AG10803 (cell line): ENCODE measurements at regions not wholly inside any gene's neighbourhood (a gene's known extent, or its start where the extent isn't known, plus 50 kb on each side); places are given as distances from the start of the nearest gene placed in this dataset.

Source experiments
- DNase-seq: peaks from one replicate; pipeline ENCODE4 v3.0.0; 2010; ENCODE audit warnings: low read depth
- H3K4me3 ChIP-seq: 2 replicates; pipeline ENCODE4 v1.5.1; 2011; ENCODE audit warnings: mild to moderate bottlenecking, low read length, control low read depth
- TF ChIP-seq, protein P1 (sequence below): conservative IDR thresholded peaks from 2 replicates; pipeline ENCODE4 v1.5.1; 2011; ENCODE audit warnings: mild to moderate bottlenecking, low read length, control low read depth, inconsistent platforms

GRCh38 chr18:24809173-24809950 is 348.9 kb downstream of the HRH4 start:
- no peak overlapping the region for H3K4me3 ChIP-seq
- no peak for DNase-seq
- TF ChIP-seq, protein P1, sequence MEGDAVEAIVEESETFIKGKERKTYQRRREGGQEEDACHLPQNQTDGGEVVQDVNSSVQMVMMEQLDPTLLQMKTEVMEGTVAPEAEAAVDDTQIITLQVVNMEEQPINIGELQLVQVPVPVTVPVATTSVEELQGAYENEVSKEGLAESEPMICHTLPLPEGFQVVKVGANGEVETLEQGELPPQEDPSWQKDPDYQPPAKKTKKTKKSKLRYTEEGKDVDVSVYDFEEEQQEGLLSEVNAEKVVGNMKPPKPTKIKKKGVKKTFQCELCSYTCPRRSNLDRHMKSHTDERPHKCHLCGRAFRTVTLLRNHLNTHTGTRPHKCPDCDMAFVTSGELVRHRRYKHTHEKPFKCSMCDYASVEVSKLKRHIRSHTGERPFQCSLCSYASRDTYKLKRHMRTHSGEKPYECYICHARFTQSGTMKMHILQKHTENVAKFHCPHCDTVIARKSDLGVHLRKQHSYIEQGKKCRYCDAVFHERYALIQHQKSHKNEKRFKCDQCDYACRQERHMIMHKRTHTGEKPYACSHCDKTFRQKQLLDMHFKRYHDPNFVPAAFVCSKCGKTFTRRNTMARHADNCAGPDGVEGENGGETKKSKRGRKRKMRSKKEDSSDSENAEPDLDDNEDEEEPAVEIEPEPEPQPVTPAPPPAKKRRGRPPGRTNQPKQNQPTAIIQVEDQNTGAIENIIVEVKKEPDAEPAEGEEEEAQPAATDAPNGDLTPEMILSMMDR: no peak

DNA sequence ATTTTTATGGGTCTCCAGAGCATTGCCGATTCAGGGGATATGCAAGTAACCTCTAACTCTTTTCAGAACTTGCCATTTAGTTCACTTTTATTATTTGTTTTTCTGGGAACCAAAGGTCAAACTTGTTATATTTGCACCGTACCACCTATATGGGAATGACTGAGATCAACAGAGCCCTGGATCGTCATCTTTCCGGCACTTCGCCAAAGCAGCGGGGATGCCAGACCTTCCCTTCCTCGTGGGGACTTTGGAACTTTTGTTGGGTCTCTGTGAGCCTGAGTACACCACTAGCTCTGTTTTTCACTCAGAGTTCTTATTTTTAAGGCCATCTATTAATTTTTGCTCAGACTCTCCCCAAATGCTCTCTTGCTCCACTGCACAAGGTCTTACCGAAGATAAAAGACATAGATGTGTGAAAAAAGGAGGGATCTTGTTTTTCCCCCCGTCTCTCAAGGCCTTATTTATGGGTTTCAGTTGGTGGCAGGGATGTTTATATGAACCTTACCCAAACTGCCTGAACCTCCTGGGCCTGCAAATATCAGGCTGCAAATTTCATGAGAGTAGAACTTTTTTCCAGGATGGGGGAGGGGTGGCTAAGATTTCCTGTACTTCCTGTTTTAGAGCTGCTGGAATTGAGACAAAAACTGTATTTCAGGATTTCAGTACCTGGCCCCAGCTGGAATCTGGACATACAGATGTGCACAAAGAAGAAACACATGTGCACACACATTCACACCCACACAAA is 350.3 kb downstream of the HRH4 start:
- H3K4me3 ChIP-seq: no peak overlapping the region
- DNase-seq: no peak
- TF ChIP-seq, protein P1: no peak

- no peak for DNase-seq
- TF ChIP-seq, protein P1: no peak
- H3K4me3 ChIP-seq: no peak overlapping the region
These were observed 351.7 kb downstream of the HRH4 start for GRCh38 chr18:24811950-24812681.

- DNase-seq: no peak
- H3K4me3 ChIP-seq: no peak overlapping the region
- TF ChIP-seq, protein P1: no peak
These were observed 354.1 kb downstream of the HRH4 start for GRCh38 chr18:24814521-24814920.

GRCh38 chr18:24817150-24817549 is 356.7 kb downstream of the HRH4 start:
- H3K4me3 ChIP-seq: no peak overlapping the region
- no peak for DNase-seq
- TF ChIP-seq, protein P1: no peak

GRCh38 chr18:24817587-24818371 is 357.3 kb downstream of the HRH4 start:
- TF ChIP-seq, protein P1: no peak
- no peak for DNase-seq
- no peak overlapping the region for H3K4me3 ChIP-seq
